Body of pancreas (tissue), 4 donors: ENCODE measurements at regions not wholly inside any gene's neighbourhood (a gene's known extent, or its start where the extent isn't known, plus 50 kb on each side); places are given as distances from the start of the nearest gene placed in this dataset.
"Not testable (repeated sequence)": the region's sequence is repeated elsewhere in the genome, so short reads cannot be mapped to it uniquely, and the experiment has no call there.

ENCODE experiments used
- ATAC-seq: fragments of 150-250 bp; one replicate; pipeline ENCODE4 v1.9.1; 2016
- DNase-seq, 4 donors: peaks; one replicate each; pipeline ENCODE4 v3.0.0-alpha.2; 2019
- H3K27ac ChIP-seq, 4 donors: fragments of 200-600 bp; sonication (generic); 1 replicate in 3 of 4; 2 replicates in 1 of 4; pipeline versions ENCODE4 v1.5.1 to v1.6.1; 2016 to 2019; ENCODE audit warnings: mild to moderate bottlenecking in 1 of 4, mixed read lengths in 1 of 4, moderate library complexity in 1 of 4
- H3K27me3 ChIP-seq, 2 donors: fragments of 200-600 bp; sonication (generic); one replicate each; pipeline ENCODE4 v1.6.0; 2016; ENCODE audit warnings: mild to moderate bottlenecking in 1 of 2
- H3K36me3 ChIP-seq, 2 donors: fragments of 200-600 bp; sonication (generic); replicated peaks in 1 of 2; 2 replicates each; pipeline ENCODE4 v1.5.1; 2016; ENCODE audit warnings: low read depth in 2 of 2; ENCODE audit not compliant: insufficient read depth in 1 of 2
- H3K4me1 ChIP-seq: fragments of 200-600 bp; sonication (generic); one replicate; pipeline ENCODE4 v1.6.0; 2016
- H3K4me3 ChIP-seq, 2 donors: fragments of 200-600 bp; sonication (generic); 1 replicate in 1 of 2; 2 replicates in 1 of 2; pipeline ENCODE4 v1.5.1; 2016 to 2019
- H3K9me3 ChIP-seq, 3 donors: fragments of 200-600 bp; sonication (generic); 1 replicate in 2 of 3; 2 replicates in 1 of 3; pipeline ENCODE4 v1.5.1; 2016
- CTCF ChIP-seq, 7 experiments: fragments of 450-650 bp in 4 of 7; fragments of 200-600 bp in 3 of 7; sonication (generic) in 3 of 7; IDR thresholded peaks; one replicate each; pipeline ENCODE4 v1.5.1; 2016 to 2019; ENCODE audit warnings: antibody characterized with exemption in 7 of 7
- POLR2A ChIP-seq, 3 donors: fragments of 450-650 bp; IDR thresholded peaks; one replicate each; pipeline ENCODE4 v1.6.1; 2016; ENCODE audit warnings: antibody characterized with exemption in 3 of 3, mild to moderate bottlenecking in 2 of 3
- WGBS, 2 donors: methylation state at CpG; one replicate each; pipeline ENCODE4 v1.1.5; 2017; 5-methylcytosine and 5-hydroxymethylcytosine counted together
- intact Hi-C: fragments of 100-400 bp; cut with DNase I; formaldehyde crosslinking; loops from one replicate; pipeline ENCODE4 v1.15.1; 2023

GRCh38 chr2:18940184-18940583 lies 350.8 kb upstream of the NT5C1B start:
- H3K9me3 ChIP-seq, result no peaks in the 10 kb centered on the region
- no peak for ATAC-seq
- 82 to 92% methylated on average over 2 of the region's 2 CpGs for WGBS, 2 donors
- TF ChIP-seq POLR2A (IDR thresholded peaks at IDR 0.05) (no peak), CTCF (IDR thresholded peaks at IDR 0.05) (no peak)
- H3K27me3 ChIP-seq, result no peaks in the 10 kb centered on the region
- intact Hi-C loops, result no loop called here
- no peak for DNase-seq
- H3K27ac ChIP-seq, result no peak overlapping the region
- H3K4me3 ChIP-seq, result no peak overlapping the region
- H3K36me3 ChIP-seq, result no peaks in the 10 kb centered on the region
- no peaks in the 10 kb centered on the region for H3K4me1 ChIP-seq

- WGBS, 2 donors, result 66 to 79% methylated on average over 5 of the region's 5 CpGs
- intact Hi-C loops, result not testable (repeated sequence)
Observed at GRCh38 chr2:18939740-18940139, 350.4 kb upstream of the NT5C1B start.

GRCh38 chr2:18934886-18935285 lies 345.5 kb upstream of the NT5C1B start:
- 96 to 100% methylated on average over 1 of the region's 1 CpG for WGBS, 2 donors
- no peak for TF ChIP-seq CTCF (IDR thresholded peaks at IDR 0.05)
- no peaks in the 10 kb centered on the region for H3K36me3 ChIP-seq
- H3K4me3 ChIP-seq, result no peak overlapping the region
- no peaks in the 10 kb centered on the region for H3K9me3 ChIP-seq
- no peaks in the 10 kb centered on the region for H3K4me1 ChIP-seq
- H3K27ac ChIP-seq, result no peak overlapping the region
- ATAC-seq (no peak), DNase-seq (no peak)
- no peaks in the 10 kb centered on the region for H3K27me3 ChIP-seq
- intact Hi-C loops, result no loop called here

More at GRCh38 chr2:18939740-18940139, 350.4 kb upstream of the NT5C1B start:
- H3K27me3 ChIP-seq, H3K27ac ChIP-seq, H3K9me3 ChIP-seq, H3K4me3 ChIP-seq, DNase-seq, H3K4me1 ChIP-seq, ATAC-seq, H3K36me3 ChIP-seq: not testable (repeated sequence)

GRCh38 chr2:18932853-18933252 lies 343.5 kb upstream of the NT5C1B start:
- no peaks in the 10 kb centered on the region for H3K36me3 ChIP-seq
- WGBS, 2 donors, result 74 to 80% methylated on average over 4 of the region's 4 CpGs
- H3K4me3 ChIP-seq, result no peak overlapping the region
- H3K27ac ChIP-seq, result no peak overlapping the region
- intact Hi-C loops, result no loop called here
- ATAC-seq, result no peak
- H3K27me3 ChIP-seq, result no peaks in the 10 kb centered on the region
- DNase-seq, result no peak
- no peaks in the 10 kb centered on the region for H3K9me3 ChIP-seq
- no peak for TF ChIP-seq POLR2A (IDR thresholded peaks at IDR 0.05)
- TF ChIP-seq CTCF (IDR thresholded peaks at IDR 0.05), result no peak
- no peaks in the 10 kb centered on the region for H3K4me1 ChIP-seq

- Histone ChIP-seq H3K27me3 (no peaks in the 10 kb centered on the region), H3K9me3 (no peaks in the 10 kb centered on the region)
Observed at GRCh38 chr2:18930971-18931370, 341.6 kb upstream of the NT5C1B start.

More at GRCh38 chr2:18930971-18931370, 341.6 kb upstream of the NT5C1B start:
- no peak for ATAC-seq
- no peaks in the 10 kb centered on the region for H3K36me3 ChIP-seq
- H3K4me3 ChIP-seq, result no peak overlapping the region
- WGBS, 2 donors, result 88 to 90% methylated on average over 6 of the region's 6 CpGs
- DNase-seq, result no peak
- H3K27ac ChIP-seq, result no peak overlapping the region
- intact Hi-C loops, result no loop called here
- no peaks in the 10 kb centered on the region for H3K4me1 ChIP-seq
- TF ChIP-seq CTCF (IDR thresholded peaks at IDR 0.05) (no peak), POLR2A (IDR thresholded peaks at IDR 0.05) (no peak)
